ENCODE measurements at regions not wholly inside any gene's neighbourhood (a gene's known extent, or its start where the extent isn't known, plus 50 kb on each side); places are given as distances from the start of the nearest gene placed in this dataset.

- TF ChIP-seq CTCF (IDR thresholded peaks at IDR 0.05) (no peak), POLR2A (IDR thresholded peaks at IDR 0.05) (no peak)
Measured at GRCh38 chr5:124634228-124634739, 112.2 kb downstream of the ZNF608 start.

All from thyroid gland (tissue), 4 donors.